ENCODE measurements at regions not wholly inside any gene's neighbourhood (a gene's known extent, or its start where the extent isn't known, plus 50 kb on each side); places are given as distances from the start of the nearest gene placed in this dataset.

DNA sequence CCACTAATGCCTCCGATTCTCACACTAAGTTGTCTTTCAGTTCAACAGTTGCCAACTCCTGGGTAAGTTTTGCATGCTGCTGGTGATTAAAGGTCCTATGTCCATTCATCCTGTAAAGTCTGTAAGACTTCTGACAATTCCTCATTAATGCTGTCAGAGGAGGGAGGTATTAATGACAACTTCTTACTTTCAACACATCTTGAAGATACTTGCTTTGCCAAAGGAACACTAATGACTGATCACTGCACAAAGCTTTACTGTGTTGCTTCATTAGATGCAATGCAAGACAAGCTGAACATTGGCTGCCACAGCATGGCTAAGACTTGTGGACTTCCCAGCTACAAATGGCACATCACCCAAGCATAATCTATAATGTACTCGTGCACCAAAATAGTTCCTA lies 114.6 kb upstream of the PRDX6 start:
- no peak for TF ChIP-seq CTCF (conservative IDR thresholded peaks at IDR 0.05)
- TF ChIP-seq EZH2 (IDR thresholded peaks at IDR 0.05; ENCODE audit: low read depth): no peak
